ENCODE measurements at regions not wholly inside any gene's neighbourhood (a gene's known extent, or its start where the extent isn't known, plus 50 kb on each side); places are given as distances from the start of the nearest gene placed in this dataset.
A peak's percentile ranks its signal among the peaks of the same experiment; 100 is the strongest.
"Not testable (repeated sequence)": the region's sequence is repeated elsewhere in the genome, so short reads cannot be mapped to it uniquely, and the experiment has no call there.

DNA sequence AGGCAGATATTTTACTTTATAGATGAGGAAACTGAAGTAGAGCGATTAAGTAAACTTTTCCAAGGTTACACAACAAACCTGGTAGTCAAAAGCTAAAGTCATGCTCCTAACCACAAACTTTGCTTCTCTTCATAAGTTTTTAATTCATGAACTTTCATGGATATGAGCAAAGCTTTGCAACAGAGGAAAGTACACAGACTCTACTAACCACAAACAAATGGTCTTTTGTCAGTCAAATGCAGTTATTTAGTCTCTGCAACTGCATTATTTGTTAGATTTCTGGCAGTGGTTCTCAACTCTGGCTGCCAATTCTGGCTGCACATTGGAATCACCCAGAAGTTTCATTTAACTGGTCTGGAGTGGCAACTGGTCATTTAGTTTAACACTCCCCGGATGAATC is 140.6 kb upstream of the TMEM168 start:
- peak; percentile 47 for DNase-seq

DNA sequence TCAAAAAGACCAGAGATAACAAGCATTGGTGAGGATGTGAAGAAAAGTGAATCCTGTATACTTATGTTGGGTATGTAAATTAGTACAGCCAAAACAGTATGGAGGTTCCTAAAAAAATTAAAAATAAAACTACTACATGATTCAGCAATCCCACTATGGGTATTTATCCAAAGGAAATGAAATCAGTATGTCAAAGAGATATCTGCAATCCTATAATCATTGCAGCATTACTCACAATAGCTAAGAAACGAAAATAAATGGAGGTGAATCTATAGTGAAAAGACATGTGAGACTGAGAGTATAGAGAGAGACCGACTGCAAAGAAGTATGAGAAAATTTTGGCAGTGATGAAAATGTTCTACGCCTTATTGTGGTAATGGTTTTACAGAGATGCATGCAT is 139.2 kb upstream of the TMEM168 start:
- peak; percentile 7 for DNase-seq

DNA sequence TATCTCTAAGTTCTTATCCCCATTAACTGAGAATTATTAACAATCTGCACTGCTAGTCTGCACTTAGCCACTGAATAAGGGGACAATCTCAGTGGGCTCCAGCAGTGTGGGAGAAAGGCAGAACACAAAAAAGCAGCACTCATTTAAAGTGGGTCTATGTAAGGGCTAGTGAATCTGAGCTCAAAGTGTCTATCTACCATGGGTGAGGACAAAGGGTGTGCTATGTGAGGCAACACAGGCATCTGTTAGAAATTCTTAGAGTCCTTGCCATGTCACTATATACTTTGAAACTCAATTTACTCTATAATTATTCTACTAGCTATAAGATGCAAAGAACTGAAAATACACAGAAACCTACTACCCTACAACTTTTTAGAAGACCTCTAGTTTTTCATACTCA is 135.8 kb upstream of the TMEM168 start:
- DNase-seq, result no peak

DNA sequence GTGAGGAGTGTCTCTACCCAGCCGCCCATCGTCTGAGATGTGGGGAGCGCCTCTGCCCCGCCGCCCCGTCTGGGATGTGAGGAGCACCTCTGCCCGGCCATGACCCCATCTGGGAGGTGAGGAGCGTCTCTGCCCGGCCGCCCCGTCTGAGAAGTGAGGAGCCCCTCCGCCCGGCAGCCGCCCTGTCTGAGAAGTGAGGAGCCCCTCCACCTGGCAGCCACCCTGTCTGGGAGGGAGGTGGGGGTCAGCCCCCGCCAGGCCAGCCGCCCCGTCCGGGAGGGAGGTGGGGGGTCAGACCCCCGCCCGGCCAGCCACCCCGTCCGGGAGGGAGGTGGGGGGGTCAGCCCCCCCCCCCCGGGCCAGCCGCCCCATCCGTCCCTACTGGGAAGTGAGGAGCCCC is 132.4 kb upstream of the TMEM168 start:
- DNase-seq, result not testable (repeated sequence)

DNA sequence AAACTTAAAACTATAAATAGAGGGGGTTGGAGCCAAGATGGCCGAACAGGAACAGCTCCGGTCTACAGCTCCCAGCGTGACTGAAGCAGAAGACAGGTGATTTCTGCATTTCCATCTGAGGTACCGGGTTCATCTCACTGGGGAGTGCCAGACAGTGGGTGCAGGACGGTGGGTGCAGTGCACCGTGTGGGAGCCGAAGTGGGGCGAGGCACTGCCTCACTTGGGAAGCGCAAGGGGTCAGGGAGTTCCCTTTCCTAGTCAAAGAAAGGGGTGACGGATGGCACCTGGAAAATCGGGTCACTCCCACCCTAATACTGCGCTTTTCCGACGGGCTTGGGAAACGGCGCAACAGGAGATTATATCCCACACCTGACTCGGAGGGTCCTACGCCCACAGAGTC is 126.2 kb upstream of the TMEM168 start:
- DNase-seq, result not testable (repeated sequence)

DNA sequence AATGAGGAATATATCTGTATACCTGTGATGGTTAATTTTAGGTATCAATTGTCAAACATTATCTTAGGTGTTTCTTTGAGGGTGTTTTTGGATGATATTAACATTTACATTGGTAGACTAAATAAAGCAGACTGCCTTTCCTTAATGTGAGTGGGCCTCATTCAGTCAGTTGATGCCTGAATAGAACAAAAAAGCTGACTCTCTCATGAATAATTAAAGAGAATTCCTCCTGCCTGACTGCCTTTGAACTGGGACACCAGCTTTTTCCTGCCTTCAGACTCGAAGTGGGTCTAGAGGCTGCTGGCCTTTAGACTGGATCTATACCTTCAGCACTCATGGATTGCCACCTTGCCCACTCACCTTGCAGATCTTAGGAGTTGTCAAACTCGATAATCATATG is 117.9 kb upstream of the TMEM168 start:
- no peak for DNase-seq

DNA sequence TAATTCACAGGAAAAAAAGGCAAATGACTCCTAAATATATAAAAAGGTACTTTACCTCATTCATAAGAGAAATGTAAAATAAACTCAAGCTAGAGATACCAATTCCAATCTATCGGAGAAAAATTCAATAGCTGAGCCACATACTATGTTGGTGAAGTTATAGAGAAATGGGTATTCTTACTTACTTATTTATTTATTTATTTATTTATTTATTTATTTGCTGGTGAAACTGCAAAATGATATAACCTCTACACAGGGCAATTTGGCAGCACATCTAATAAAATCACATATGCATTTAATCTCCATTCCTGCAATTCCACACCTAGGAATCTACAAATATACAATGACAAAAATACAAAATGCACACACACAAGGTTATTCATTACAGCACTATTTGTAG is 117.5 kb upstream of the TMEM168 start:
- DNase-seq, result no peak

DNA sequence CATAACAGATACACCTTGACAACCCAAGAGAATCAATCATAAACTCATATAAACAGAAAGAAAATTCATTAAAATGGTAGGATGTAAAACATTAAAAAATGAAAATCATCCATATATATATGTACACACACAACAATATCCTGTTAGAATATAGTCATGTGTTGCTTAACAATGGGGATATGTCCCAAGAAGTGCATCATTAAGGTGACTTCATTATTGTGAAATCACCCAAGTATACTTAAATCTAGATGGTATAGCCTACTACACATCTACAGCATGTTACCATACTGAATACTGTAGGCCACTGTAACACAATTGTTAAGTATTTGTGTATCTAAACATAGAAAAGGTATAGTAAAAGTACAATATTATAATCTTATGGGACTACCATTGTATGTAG is 115.8 kb upstream of the TMEM168 start:
- DNase-seq, result peak; percentile 8

DNA sequence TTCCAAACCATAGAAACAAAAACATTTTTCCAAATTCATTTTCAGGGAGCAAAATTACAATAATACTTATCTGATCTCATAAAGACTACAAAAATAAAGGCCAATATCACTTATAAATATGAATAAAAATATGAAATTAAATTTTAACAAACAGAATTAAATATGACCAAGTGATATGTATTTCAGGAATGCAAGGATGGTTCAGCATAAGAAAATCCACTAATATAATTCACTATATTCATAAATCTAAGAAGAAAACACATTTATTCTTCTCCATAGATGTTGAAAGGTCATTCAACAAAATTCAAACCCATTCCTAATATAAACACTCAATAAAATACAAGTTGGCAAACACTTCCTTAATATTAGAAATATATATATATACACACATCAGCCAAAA is 115.2 kb upstream of the TMEM168 start:
- no peak for DNase-seq

DNA sequence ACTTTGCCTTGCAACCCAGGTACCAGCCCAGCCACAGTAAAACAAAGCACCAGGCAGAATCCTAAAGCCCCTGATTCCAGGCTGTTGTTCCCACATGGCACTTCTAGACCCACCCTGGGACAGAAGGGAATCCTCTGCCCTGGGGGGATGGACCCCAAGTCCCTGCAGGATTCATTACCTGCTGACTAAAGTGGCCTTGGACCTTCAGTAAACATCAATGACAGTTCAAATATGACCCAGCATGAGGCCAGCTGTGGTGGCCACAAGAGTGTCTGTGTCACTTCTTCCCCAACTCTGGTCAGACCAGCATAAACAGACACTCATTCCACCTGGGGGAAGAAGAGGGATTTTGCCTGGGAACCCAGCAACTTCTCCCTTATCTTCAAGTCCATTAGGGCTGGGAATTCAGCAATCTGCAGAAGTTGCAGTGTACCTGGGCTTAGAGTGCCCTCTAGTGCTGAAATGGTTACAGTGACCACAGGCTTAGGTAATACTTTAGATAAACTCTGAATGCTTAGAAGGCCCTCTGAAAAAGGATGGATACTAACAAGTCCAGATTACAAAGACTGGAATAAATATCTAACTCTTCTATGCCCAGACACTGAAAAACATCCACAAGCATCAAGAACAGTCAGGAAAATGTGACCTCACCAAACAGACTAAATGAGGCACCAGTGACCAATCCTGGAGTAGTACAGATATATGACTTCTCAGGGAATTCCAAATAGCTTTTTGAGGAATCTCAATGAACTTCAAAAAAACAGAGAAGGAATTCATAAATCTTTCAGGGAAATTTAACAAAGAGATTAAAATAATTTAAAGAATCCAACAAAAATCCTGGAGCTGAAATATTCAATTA is 108.5 kb upstream of the TMEM168 start:
- DNase-seq, result peak; percentile 54

DNA sequence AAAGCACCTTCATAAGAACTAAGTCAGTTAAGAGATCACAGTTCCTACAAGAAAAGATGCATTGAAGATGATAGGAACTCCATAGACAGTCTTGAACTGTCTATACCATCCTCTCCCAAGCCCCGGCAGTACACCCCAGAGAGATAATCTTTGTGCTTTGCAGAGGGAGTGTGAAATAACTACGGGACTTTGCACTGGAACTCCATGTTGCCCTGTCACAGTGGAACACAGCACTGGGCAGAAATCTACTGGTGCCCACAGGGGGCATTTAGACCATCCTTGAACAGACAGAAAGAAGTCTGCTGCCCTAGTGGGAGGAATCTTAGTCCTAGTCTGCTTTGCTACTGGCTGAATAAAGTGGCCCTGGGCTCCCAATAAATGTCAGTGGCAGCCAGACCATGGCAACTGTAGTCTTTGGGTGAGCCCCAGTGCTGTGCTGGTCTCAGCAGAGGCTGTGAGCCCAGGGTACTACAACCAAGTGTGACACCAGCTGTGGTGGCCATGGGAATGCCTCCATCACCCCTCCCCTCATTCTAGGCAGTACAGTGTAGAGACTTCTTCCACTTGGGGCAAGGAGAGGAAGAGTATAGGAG is 107.7 kb upstream of the TMEM168 start:
- DNase-seq, result no peak

DNA sequence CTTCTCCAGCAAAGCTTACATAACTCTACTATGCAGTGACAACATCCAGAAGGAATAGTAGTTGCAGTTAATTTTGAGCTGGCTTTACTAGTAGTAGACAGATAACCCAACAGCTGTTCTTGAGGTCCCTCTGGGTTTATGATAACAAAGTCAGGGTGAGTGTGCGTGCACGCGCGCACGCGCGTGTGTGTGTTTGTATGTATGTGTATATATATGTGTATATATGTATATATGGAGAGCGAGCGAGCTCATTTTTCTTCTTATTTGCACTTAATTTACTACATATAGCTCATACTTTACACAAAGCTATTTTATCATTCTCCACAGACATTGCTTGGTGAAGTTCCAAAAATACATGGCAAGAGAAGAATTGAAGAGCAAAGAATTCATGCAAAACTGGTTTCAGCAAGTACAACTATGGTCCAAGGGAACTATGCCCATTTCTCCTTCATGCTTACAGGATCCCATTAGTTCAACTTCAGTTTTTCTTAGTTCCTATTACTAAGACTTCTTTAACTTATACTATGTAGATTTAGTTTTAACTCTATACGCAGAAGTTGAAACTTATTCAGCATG is 105.9 kb upstream of the TMEM168 start:
- DNase-seq, result no peak

DNA sequence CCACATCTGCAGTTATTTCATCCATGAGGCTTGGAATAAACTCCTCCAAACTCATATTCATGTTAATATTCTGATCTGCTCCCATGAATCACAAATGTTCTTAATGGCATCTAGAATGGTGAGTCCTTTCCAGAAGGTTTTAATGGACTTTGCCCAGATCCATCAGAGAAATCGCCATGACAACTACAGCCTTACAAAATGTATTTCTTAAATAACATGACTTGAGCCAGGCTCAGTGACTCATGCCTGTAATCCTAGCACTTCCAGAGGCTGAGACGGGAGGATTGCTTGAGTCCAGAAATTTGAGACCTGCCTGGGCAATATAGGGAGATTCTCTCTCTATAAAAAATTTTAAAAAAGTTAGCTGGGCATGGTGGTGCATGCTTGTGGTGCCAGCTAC is 102.1 kb upstream of the TMEM168 start:
- peak; percentile 77 for DNase-seq

DNA sequence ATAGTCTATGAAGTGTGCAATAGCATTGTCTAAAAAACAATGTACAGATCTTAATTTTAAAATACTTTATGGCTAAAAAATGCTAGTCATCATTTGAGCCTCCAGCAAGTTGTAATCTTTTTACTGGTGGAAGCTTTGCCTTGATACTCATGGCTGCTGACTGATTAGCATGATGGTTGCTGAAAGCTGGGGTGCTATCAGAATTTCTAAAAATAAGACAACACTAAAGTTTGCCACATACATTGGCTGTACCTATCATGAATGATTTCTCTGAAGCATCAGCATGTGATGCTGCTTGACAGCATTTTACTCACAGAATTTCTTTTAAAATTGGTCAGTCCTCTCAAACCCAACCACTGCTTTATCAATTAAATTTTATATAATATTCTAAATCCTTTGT is 101.5 kb upstream of the TMEM168 start:
- no peak for DNase-seq

DNA sequence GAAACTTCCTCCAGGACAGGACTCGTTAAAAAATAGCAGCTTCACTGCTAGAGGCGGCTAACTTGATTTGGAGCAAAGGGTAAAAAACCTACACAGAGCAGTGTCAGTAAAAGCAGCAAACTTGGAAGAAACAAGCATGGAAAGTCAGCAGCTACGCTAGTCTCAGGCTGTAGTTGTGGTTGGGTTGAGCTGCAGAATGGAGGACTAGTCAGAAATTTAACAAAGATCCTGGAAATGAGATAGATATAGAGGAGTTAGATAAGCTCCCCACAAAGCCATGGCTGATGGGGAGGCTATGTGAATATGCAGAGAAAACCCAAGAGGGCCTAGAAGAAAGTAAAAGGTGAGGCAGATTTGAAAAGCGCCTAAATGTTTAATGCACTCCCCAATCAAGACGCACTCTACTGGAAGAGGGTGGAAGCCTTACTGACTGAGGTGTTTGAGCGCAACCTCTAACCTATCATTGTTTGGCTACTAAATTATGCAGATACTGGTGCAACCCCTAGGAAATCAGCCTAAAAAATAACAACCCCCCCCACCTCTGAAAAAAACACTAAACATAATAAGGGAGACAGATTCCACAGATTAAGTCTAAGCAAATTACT is 99.7 kb upstream of the TMEM168 start:
- no peak for DNase-seq

DNA sequence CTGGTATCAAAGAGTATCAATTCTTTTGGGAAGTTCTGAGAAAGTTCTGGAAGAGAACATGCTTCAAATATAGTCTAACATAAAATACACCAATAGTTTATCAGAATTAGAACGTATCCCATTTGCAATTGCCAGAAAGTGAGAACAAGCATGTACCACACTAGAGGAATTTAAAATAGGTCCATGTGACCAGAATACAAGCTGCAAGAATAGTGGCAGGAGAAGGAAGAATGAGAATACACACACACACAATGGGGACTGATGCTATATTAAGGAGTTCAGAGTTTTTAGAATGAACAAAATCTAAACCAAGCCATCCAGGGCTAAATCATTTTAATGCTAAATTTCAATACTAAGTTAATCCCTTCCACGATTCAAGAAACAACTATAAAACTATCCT is 99.1 kb upstream of the TMEM168 start:
- no peak for DNase-seq

DNA sequence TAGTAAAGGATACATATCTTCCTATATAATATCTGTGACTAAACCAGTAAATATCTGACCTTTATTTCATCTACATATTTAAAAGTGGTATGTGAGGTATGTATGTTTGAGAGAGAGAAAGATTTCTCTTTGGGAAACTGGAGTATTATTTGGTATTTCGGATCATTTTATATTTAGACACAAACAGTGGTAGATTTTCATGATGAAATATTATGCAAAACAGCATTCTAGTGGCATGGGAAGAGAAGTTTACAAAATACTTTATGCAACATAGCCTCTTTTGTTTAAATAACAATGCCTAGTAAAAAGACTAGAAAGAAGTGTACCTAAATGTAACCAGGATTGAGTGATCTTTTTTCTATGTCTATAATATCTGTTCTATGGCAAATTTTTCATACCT is 98.6 kb upstream of the TMEM168 start:
- no peak for DNase-seq

DNA sequence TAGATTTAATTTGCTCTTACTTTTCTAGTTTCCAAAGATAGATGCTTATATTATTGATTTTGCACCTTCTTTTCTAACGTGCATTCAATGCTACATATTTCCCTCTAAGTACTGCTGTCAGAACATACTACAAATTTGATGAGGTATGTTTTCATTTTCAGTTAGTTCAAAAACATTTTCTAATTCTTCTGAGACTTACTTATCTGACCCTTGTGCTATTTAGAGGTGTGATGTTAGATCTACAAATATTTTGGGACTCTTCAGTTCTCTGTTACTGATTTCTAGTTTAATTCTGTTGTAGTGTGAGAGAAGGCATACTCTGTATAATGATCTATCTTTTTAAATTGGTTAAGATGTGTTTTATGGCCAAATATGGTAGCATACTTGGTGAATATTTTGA is 97.8 kb upstream of the TMEM168 start:
- DNase-seq, result no peak

DNA sequence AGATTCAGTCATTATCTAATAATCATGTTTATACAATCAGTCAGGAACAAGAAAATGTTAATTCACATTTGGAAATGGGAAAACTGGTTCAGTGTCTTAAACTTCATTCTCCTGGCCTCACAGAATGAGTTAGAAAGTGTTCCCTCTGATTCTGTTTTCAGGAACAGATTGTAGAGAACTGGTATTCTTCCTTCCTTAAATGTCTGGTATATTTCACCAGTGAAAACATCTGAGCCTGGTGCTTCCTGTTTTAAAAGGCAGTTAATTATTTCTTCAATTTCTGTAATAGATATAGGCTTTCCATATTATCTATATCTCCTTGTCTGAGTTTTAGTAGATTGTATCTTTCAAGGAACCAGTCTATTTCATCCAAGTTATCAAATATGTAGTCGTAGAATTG is 97.1 kb upstream of the TMEM168 start:
- no peak for DNase-seq

DNA sequence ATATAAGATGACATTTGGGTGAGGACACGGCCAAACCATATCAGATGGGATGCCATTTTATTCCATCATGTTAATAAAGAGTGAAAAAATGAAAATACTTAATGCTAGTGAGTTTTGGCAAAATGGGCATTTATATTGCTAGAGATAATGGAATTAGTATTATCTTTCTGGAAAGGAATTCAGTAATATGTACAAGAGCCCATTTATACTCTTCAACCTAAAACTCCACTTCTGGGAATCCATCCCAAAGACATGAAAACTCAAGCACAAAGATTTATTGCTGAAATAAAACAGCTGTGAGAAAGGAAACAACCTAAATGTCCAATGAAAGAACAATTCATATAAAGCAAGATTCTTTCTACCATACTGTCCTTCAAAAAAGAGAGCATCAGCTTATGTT is 96.0 kb upstream of the TMEM168 start:
- no peak for DNase-seq

DNA sequence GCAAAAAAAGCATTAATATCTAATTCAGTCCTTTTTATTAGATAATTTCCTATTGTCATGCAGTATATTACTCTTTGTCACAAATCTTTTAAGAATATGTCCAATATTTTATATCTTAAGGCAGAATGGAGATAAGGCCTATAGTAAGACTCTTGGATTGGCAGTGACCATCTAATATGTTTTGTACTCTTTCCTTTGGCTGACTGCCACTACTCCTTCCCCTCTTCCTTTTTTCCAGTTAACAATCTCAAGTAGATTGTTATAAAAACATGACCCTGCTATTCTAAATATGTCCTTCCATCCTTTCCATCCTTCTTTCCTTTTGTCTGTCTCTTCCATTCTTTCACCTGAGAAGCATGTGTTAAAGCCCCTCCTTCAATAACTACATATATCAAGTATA is 92.8 kb upstream of the TMEM168 start:
- no peak for DNase-seq

DNA sequence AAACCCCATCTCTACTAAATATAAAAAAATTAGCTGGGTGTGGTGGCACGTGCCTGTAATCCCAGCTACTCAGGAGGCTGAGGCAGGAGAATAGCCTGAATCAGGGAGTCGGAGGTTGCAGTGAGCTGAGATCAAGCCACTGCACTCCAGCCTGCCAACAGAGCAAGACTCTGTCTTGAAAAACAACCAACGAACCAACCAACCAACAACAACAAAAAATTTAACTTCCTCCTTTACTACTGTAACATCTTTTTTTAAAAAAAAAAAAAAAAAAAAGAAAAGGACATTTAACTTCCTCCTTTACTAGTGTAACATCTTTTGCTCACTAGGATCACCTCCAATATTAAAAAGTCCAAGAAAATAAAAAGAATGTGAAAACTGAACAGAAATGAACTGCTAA is 92.3 kb upstream of the TMEM168 start:
- no peak for DNase-seq

DNA sequence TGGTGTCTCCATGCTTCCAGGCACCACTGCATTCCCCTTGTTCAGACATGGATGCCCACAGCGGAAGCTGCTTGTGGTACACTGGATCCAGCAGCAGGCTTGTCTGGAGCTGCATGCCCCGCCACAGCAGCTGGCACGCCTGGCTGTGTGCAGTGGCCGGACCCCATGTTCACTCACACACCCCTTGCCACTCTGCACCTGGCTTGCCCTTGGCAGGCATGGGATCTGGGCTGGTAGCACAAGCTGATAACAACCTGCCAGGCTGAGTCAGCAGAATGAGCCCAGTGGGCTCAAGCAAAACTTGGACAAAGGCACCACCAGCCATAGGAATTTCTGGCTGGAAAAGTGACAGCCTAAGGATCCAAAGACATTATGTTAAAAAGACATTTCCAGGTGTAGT is 91.8 kb upstream of the TMEM168 start:
- no peak for DNase-seq

DNA sequence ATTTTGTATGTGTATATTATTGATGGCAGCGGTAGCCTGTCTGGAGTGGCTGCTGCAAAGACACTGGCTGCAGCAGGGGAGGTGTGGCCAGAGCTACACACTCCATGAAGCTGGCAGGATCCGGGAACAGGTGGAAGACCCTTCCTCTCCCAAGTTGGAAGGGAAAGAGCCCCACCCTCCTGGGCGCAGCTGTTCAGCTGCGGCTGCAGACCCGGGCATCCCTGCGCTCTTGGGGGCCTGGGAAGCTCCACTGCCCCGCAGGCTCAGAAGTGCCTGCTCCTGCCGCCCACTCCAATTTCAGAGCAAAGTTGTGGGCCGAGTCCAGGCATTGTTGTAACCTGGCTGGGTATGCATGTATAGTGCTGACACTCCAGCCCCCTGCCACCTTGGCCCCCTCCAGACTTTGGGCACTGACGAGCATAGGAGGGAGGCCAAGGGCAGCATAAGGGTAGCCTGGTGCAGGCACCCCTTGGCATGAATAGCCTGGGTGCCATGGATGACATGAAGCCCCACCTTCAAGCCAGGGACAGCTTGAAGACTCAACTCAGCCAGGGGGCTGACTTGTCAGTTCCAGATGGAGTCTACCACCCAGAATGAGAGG is 90.7 kb upstream of the TMEM168 start:
- no peak for DNase-seq
